ENCODE measurements at regions not wholly inside any gene's neighbourhood (a gene's known extent, or its start where the extent isn't known, plus 50 kb on each side); places are given as distances from the start of the nearest gene placed in this dataset.
"Not testable (repeated sequence)": the region's sequence is repeated elsewhere in the genome, so short reads cannot be mapped to it uniquely, and the experiment has no call there.

GRCh38 chr5:108461628-108462367 lies 79.9 kb upstream of the FBXL17 start:
- H3K9me3 ChIP-seq (ENCODE audit: control insufficient read depth in 2 of 2, low read length in 2 of 2), result peaks cover 0 to 3% of the 10 kb centered on the region in 2 donors
- H3K9ac ChIP-seq (ENCODE audit: low read length in 2 of 2), result no peak overlapping the region
- H3K36me3 ChIP-seq (ENCODE audit: control insufficient read depth in 2 of 2, insufficient read depth in 2 of 2, low read length in 2 of 2), result no peaks in the 10 kb centered on the region
- H3K27me3 ChIP-seq (ENCODE audit: control insufficient read depth in 1 of 2, insufficient read depth in 2 of 2, low read length in 2 of 2), result no peaks in the 10 kb centered on the region
- H3K4me1 ChIP-seq (ENCODE audit: control insufficient read depth, insufficient read depth, low read length), result no peaks in the 10 kb centered on the region
- H3K4me3 ChIP-seq (ENCODE audit: low read length in 2 of 2), result no peak overlapping the region
- H3K27ac ChIP-seq (ENCODE audit: low read length), result no peak overlapping the region

- Histone ChIP-seq H3K4me3 (ENCODE audit: low read length in 2 of 2) (no peak overlapping the region), H3K4me1 (ENCODE audit: control insufficient read depth, insufficient read depth, low read length) (no peaks in the 10 kb centered on the region), H3K27me3 (ENCODE audit: control insufficient read depth in 1 of 2, insufficient read depth in 2 of 2, low read length in 2 of 2) (no peaks in the 10 kb centered on the region), H3K27ac (ENCODE audit: low read length) (no peak overlapping the region), H3K9me3 (ENCODE audit: control insufficient read depth in 2 of 2, low read length in 2 of 2) (peaks cover 0 to 3% of the 10 kb centered on the region in 2 donors), H3K36me3 (ENCODE audit: control insufficient read depth in 2 of 2, insufficient read depth in 2 of 2, low read length in 2 of 2) (no peaks in the 10 kb centered on the region), H3K9ac (ENCODE audit: low read length in 2 of 2) (no peak overlapping the region)
Measured at GRCh38 chr5:108459769-108460168, 77.9 kb upstream of the FBXL17 start.

- Histone ChIP-seq H3K9me3 (ENCODE audit: control insufficient read depth in 2 of 2, low read length in 2 of 2) (peaks cover 0 to 3% of the 10 kb centered on the region in 2 donors), H3K27ac (ENCODE audit: low read length) (no peak overlapping the region), H3K27me3 (ENCODE audit: control insufficient read depth in 1 of 2, insufficient read depth in 2 of 2, low read length in 2 of 2) (no peaks in the 10 kb centered on the region), H3K36me3 (ENCODE audit: control insufficient read depth in 2 of 2, insufficient read depth in 2 of 2, low read length in 2 of 2) (no peaks in the 10 kb centered on the region), H3K9ac (ENCODE audit: low read length in 2 of 2) (no peak overlapping the region), H3K4me1 (ENCODE audit: control insufficient read depth, insufficient read depth, low read length) (no peaks in the 10 kb centered on the region), H3K4me3 (ENCODE audit: low read length in 2 of 2) (no peak overlapping the region)
Measured at GRCh38 chr5:108451269-108451668, 69.4 kb upstream of the FBXL17 start.

GRCh38 chr5:108444130-108444529 lies 62.2 kb upstream of the FBXL17 start:
- H3K4me3 ChIP-seq (ENCODE audit: low read length in 2 of 2); H3K9ac ChIP-seq (ENCODE audit: low read length in 2 of 2); H3K9me3 ChIP-seq (ENCODE audit: control insufficient read depth in 2 of 2, low read length in 2 of 2); H3K27me3 ChIP-seq (ENCODE audit: control insufficient read depth in 1 of 2, insufficient read depth in 2 of 2, low read length in 2 of 2); H3K4me1 ChIP-seq (ENCODE audit: control insufficient read depth, insufficient read depth, low read length); H3K36me3 ChIP-seq (ENCODE audit: control insufficient read depth in 2 of 2, insufficient read depth in 2 of 2, low read length in 2 of 2); H3K27ac ChIP-seq (ENCODE audit: low read length): not testable (repeated sequence)

- not testable (repeated sequence) for H3K36me3 ChIP-seq (ENCODE audit: control insufficient read depth in 2 of 2, insufficient read depth in 2 of 2, low read length in 2 of 2); H3K9ac ChIP-seq (ENCODE audit: low read length in 2 of 2); H3K9me3 ChIP-seq (ENCODE audit: control insufficient read depth in 2 of 2, low read length in 2 of 2); H3K27me3 ChIP-seq (ENCODE audit: control insufficient read depth in 1 of 2, insufficient read depth in 2 of 2, low read length in 2 of 2); H3K4me3 ChIP-seq (ENCODE audit: low read length in 2 of 2); H3K4me1 ChIP-seq (ENCODE audit: control insufficient read depth, insufficient read depth, low read length); H3K27ac ChIP-seq (ENCODE audit: low read length)
Measured at GRCh38 chr5:108442063-108442651, 60.3 kb upstream of the FBXL17 start.

- H3K4me3 ChIP-seq (ENCODE audit: low read length in 2 of 2), result no peak overlapping the region
- no peaks in the 10 kb centered on the region for H3K9me3 ChIP-seq (ENCODE audit: control insufficient read depth in 2 of 2, low read length in 2 of 2)
Measured at GRCh38 chr5:108437425-108437824, 55.5 kb upstream of the FBXL17 start.

GRCh38 chr5:108436696-108437095 lies 54.8 kb upstream of the FBXL17 start:
- Histone ChIP-seq H3K9me3 (ENCODE audit: control insufficient read depth in 2 of 2, low read length in 2 of 2) (no peaks in the 10 kb centered on the region), H3K4me1 (ENCODE audit: control insufficient read depth, insufficient read depth, low read length) (no peaks in the 10 kb centered on the region), H3K4me3 (ENCODE audit: low read length in 2 of 2) (no peak overlapping the region), H3K27ac (ENCODE audit: low read length) (no peak overlapping the region), H3K9ac (ENCODE audit: low read length in 2 of 2) (no peak overlapping the region), H3K36me3 (ENCODE audit: control insufficient read depth in 2 of 2, insufficient read depth in 2 of 2, low read length in 2 of 2) (no peaks in the 10 kb centered on the region), H3K27me3 (ENCODE audit: control insufficient read depth in 1 of 2, insufficient read depth in 2 of 2, low read length in 2 of 2) (no peaks in the 10 kb centered on the region)

More at GRCh38 chr5:108437425-108437824, 55.5 kb upstream of the FBXL17 start:
- no peaks in the 10 kb centered on the region for H3K36me3 ChIP-seq (ENCODE audit: control insufficient read depth in 2 of 2, insufficient read depth in 2 of 2, low read length in 2 of 2)
- H3K27ac ChIP-seq (ENCODE audit: low read length), result no peak overlapping the region
- no peaks in the 10 kb centered on the region for H3K27me3 ChIP-seq (ENCODE audit: control insufficient read depth in 1 of 2, insufficient read depth in 2 of 2, low read length in 2 of 2)
- H3K9ac ChIP-seq (ENCODE audit: low read length in 2 of 2), result no peak overlapping the region
- no peaks in the 10 kb centered on the region for H3K4me1 ChIP-seq (ENCODE audit: control insufficient read depth, insufficient read depth, low read length)

- no peaks in the 10 kb centered on the region for H3K36me3 ChIP-seq (ENCODE audit: control insufficient read depth in 2 of 2, insufficient read depth in 2 of 2, low read length in 2 of 2)
- no peaks in the 10 kb centered on the region for H3K4me1 ChIP-seq (ENCODE audit: control insufficient read depth, insufficient read depth, low read length)
- no peak overlapping the region for H3K9ac ChIP-seq (ENCODE audit: low read length in 2 of 2)
- no peaks in the 10 kb centered on the region for H3K27me3 ChIP-seq (ENCODE audit: control insufficient read depth in 1 of 2, insufficient read depth in 2 of 2, low read length in 2 of 2)
- H3K9me3 ChIP-seq (ENCODE audit: control insufficient read depth in 2 of 2, low read length in 2 of 2), result no peaks in the 10 kb centered on the region
- no peak overlapping the region for H3K4me3 ChIP-seq (ENCODE audit: low read length in 2 of 2)
- H3K27ac ChIP-seq (ENCODE audit: low read length), result no peak overlapping the region
Measured at GRCh38 chr5:108433600-108433999, 51.7 kb upstream of the FBXL17 start.

- no peak overlapping the region for H3K9ac ChIP-seq (ENCODE audit: low read length in 2 of 2)
- no peaks in the 10 kb centered on the region for H3K27me3 ChIP-seq (ENCODE audit: control insufficient read depth in 1 of 2, insufficient read depth in 2 of 2, low read length in 2 of 2)
- no peak overlapping the region for H3K4me3 ChIP-seq (ENCODE audit: low read length in 2 of 2)
- no peak overlapping the region for H3K27ac ChIP-seq (ENCODE audit: low read length)
- H3K4me1 ChIP-seq (ENCODE audit: control insufficient read depth, insufficient read depth, low read length), result no peaks in the 10 kb centered on the region
- H3K36me3 ChIP-seq (ENCODE audit: control insufficient read depth in 2 of 2, insufficient read depth in 2 of 2, low read length in 2 of 2), result no peaks in the 10 kb centered on the region
- no peaks in the 10 kb centered on the region for H3K9me3 ChIP-seq (ENCODE audit: control insufficient read depth in 2 of 2, low read length in 2 of 2)
Measured at GRCh38 chr5:108432024-108432423, 50.1 kb upstream of the FBXL17 start.

All from stomach smooth muscle (tissue), 2 donors.